Fibroblast of villous mesenchyme (primary cell): ENCODE measurements at regions not wholly inside any gene's neighbourhood (a gene's known extent, or its start where the extent isn't known, plus 50 kb on each side); places are given as distances from the start of the nearest gene placed in this dataset.

Source experiments
- DNase-seq: peaks from one replicate; pipeline ENCODE4 v3.0.0-alpha.2; 2010; ENCODE audit warnings: low read depth
- H3K4me3 ChIP-seq: 2 replicates; pipeline ENCODE4 v1.5.1; 2011; ENCODE audit warnings: low read depth, mild to moderate bottlenecking, low read length
- CTCF ChIP-seq: IDR thresholded peaks from 2 replicates; pipeline ENCODE4 v1.5.1; 2012; ENCODE audit warnings: low read depth, mild to moderate bottlenecking, low read length; ENCODE audit not compliant: insufficient read depth

- no peak for TF ChIP-seq CTCF
- no peak for DNase-seq
- H3K4me3 ChIP-seq: no peak overlapping the region
Measured at GRCh38 chr5:36385495-36385894, 83.8 kb upstream of the RANBP3L start.

GRCh38 chr5:36388288-36388687 is 86.6 kb upstream of the RANBP3L start:
- H3K4me3 ChIP-seq: no peak overlapping the region
- no peak for TF ChIP-seq CTCF
- no peak for DNase-seq

- TF ChIP-seq CTCF: no peak
- no peak overlapping the region for H3K4me3 ChIP-seq
- DNase-seq: peak; percentile 71
Measured at GRCh38 chr5:36389245-36389644, 87.5 kb upstream of the RANBP3L start.

- no peak overlapping the region for H3K4me3 ChIP-seq
- TF ChIP-seq CTCF: no peak
- DNase-seq: no peak
Measured at GRCh38 chr5:36390640-36391039, 88.9 kb upstream of the RANBP3L start.

- H3K4me3 ChIP-seq: no peak overlapping the region
- TF ChIP-seq CTCF: no peak
- no peak for DNase-seq
Measured at GRCh38 chr5:36392186-36392585, 90.5 kb upstream of the RANBP3L start.

GRCh38 chr5:36392818-36393217 is 91.1 kb upstream of the RANBP3L start:
- DNase-seq: peak; percentile 74
- TF ChIP-seq CTCF: no peak
- H3K4me3 ChIP-seq: no peak overlapping the region

- DNase-seq: no peak
- H3K4me3 ChIP-seq: no peak overlapping the region
- no peak for TF ChIP-seq CTCF
Measured at GRCh38 chr5:36393656-36394428, 92.1 kb upstream of the RANBP3L start.
